Small intestine (tissue), 7 donors: ENCODE measurements at regions not wholly inside any gene's neighbourhood (a gene's known extent, or its start where the extent isn't known, plus 50 kb on each side); places are given as distances from the start of the nearest gene placed in this dataset.
"Not testable (repeated sequence)": the region's sequence is repeated elsewhere in the genome, so short reads cannot be mapped to it uniquely, and the experiment has no call there.

ENCODE experiments used
- DNase-seq, 2 donors: peaks; one replicate each; pipeline versions ENCODE4 v3.0.0 to v3.0.0-alpha.2; 2013
- FAIRE-seq: peaks from 2 replicates; lab custom pipeline; 2012; peaks lifted over from hg19 to GRCh38; lab: Jason Lieb, UNC
- H3K27ac ChIP-seq, 3 donors: one replicate each; pipeline ENCODE4 v1.5.1; 2013; ENCODE audit warnings: low read length in 2 of 3, mild to moderate bottlenecking in 2 of 3, control low read depth in 1 of 3, inconsistent platforms in 1 of 3, low read depth in 1 of 3, moderate library complexity in 1 of 3
- H3K27me3 ChIP-seq, 3 donors: one replicate each; pipeline ENCODE4 v1.6.1; 2013; ENCODE audit warnings: low read length in 3 of 3, inconsistent platforms in 1 of 3; ENCODE audit not compliant: control insufficient read depth in 3 of 3, insufficient read depth in 3 of 3
- H3K36me3 ChIP-seq, 3 donors: one replicate each; pipeline ENCODE4 v1.6.1; 2013; ENCODE audit warnings: low read length in 3 of 3, inconsistent platforms in 1 of 3, low read depth in 1 of 3, mild to moderate bottlenecking in 1 of 3, moderate library complexity in 1 of 3; ENCODE audit not compliant: control insufficient read depth in 3 of 3, insufficient read depth in 2 of 3
- H3K4me1 ChIP-seq, 3 donors: one replicate each; pipeline ENCODE4 v1.6.1; 2013; ENCODE audit warnings: low read length in 2 of 3, inconsistent platforms in 1 of 3, low read depth in 1 of 3, mild to moderate bottlenecking in 1 of 3, moderate library complexity in 1 of 3; ENCODE audit not compliant: control insufficient read depth in 3 of 3, insufficient read depth in 2 of 3
- H3K4me3 ChIP-seq, 3 donors: one replicate each; pipeline ENCODE4 v1.5.1; 2013; ENCODE audit warnings: low read length in 3 of 3, control low read depth in 1 of 3, inconsistent platforms in 1 of 3, low read depth in 1 of 3, mild to moderate bottlenecking in 1 of 3, moderate library complexity in 1 of 3
- H3K9me3 ChIP-seq, 2 donors: one replicate each; pipeline ENCODE4 v1.6.1; 2013; ENCODE audit warnings: low read depth in 1 of 2, low read length in 1 of 2; ENCODE audit not compliant: control insufficient read depth in 2 of 2, insufficient read depth in 1 of 2
- WGBS, 3 donors: extraction: QIAGEN DNeasy Blood & Tissue Kit; methylation state at CpG; one replicate each; pipeline ENCODE4 v1.1.7; 2013; 5-methylcytosine and 5-hydroxymethylcytosine counted together
- donor health status: healthy with polysubstance abuse.
- donor health status: control.
- donor health status: control.
- donor health status: Bipolar disorder and iron deficiency.
- donor health status: healthy.

GRCh38 chr6:153984811-153985210, 54.2 kb upstream of the OPRM1 start:
- Histone ChIP-seq H3K4me1 (no peaks in the 10 kb centered on the region), H3K27me3 (no peaks in the 10 kb centered on the region), H3K27ac (no peak overlapping the region), H3K4me3 (no peak overlapping the region), H3K9me3 (no peaks in the 10 kb centered on the region), H3K36me3 (no peaks in the 10 kb centered on the region)
- 64 to 83% (median 67%) methylated on average over 1 of the region's 1 CpG for WGBS, 3 donors
- DNase-seq (no peak), FAIRE-seq (no peak)

GRCh38 chr6:153980171-153980570, 58.9 kb upstream of the OPRM1 start:
- WGBS, 3 donors = 84 to 89% (median 87%) methylated on average over 2 of the region's 2 CpGs
- no peak overlapping the region for H3K4me3 ChIP-seq
- DNase-seq = no peak
- H3K27ac ChIP-seq = no peak overlapping the region
- no peak for FAIRE-seq
- H3K9me3 ChIP-seq = peaks cover 0 to 2% of the 10 kb centered on the region in 2 donors
- H3K27me3 ChIP-seq = no peaks in the 10 kb centered on the region
- H3K4me1 ChIP-seq = no peaks in the 10 kb centered on the region
- no peaks in the 10 kb centered on the region for H3K36me3 ChIP-seq

- WGBS, 3 donors = 89 to 92% (median 90%) methylated on average over 22 to 26 of the region's 26 CpGs
- not testable (repeated sequence) for FAIRE-seq, H3K27ac ChIP-seq, DNase-seq, H3K27me3 ChIP-seq, H3K36me3 ChIP-seq, H3K9me3 ChIP-seq, H3K4me1 ChIP-seq, H3K4me3 ChIP-seq
These were observed 60.0 kb upstream of the OPRM1 start for GRCh38 chr6:153978911-153979548.

- no peak for FAIRE-seq
- Histone ChIP-seq H3K4me3 (no peak overlapping the region), H3K27me3 (no peaks in the 10 kb centered on the region), H3K27ac (no peak overlapping the region), H3K4me1 (no peaks in the 10 kb centered on the region), H3K36me3 (no peaks in the 10 kb centered on the region), H3K9me3 (peaks cover 0 to 2% of the 10 kb centered on the region in 2 donors)
- WGBS, 3 donors = 35 to 60% (median 38%) methylated on average over 7 of the region's 7 CpGs
- no peak for DNase-seq
These were observed 61.9 kb upstream of the OPRM1 start for GRCh38 chr6:153976921-153977693.

- H3K4me3 ChIP-seq = no peak overlapping the region
- no peaks in the 10 kb centered on the region for H3K27me3 ChIP-seq
- H3K27ac ChIP-seq = no peak overlapping the region
- H3K36me3 ChIP-seq = no peaks in the 10 kb centered on the region
- DNase-seq (no peak), FAIRE-seq (no peak)
- H3K4me1 ChIP-seq = no peaks in the 10 kb centered on the region
- H3K9me3 ChIP-seq = no peaks in the 10 kb centered on the region
- WGBS, 3 donors = 49 to 63% (median 52%) methylated on average over 4 of the region's 4 CpGs
These were observed 73.0 kb upstream of the OPRM1 start for GRCh38 chr6:153966001-153966400.

- 20 to 62% (median 42%) methylated on average over 3 of the region's 3 CpGs for WGBS, 3 donors
- Histone ChIP-seq H3K27me3 (no peaks in the 10 kb centered on the region), H3K27ac (no peak overlapping the region), H3K4me3 (no peak overlapping the region), H3K9me3 (no peaks in the 10 kb centered on the region), H3K36me3 (no peaks in the 10 kb centered on the region), H3K4me1 (no peaks in the 10 kb centered on the region)
- DNase-seq (no peak), FAIRE-seq (no peak)
These were observed 75.7 kb upstream of the OPRM1 start for GRCh38 chr6:153963352-153963751.

GRCh38 chr6:153962555-153962954, 76.5 kb upstream of the OPRM1 start:
- Histone ChIP-seq H3K9me3 (no peaks in the 10 kb centered on the region), H3K27ac (no peak overlapping the region), H3K36me3 (no peaks in the 10 kb centered on the region), H3K4me3 (no peak overlapping the region), H3K4me1 (no peaks in the 10 kb centered on the region), H3K27me3 (no peaks in the 10 kb centered on the region)
- FAIRE-seq = no peak
- DNase-seq = no peak
- WGBS, 3 donors = 54 to 66% (median 55%) methylated on average over 2 of the region's 2 CpGs

- no peak for DNase-seq
- H3K4me3 ChIP-seq = no peak overlapping the region
- H3K27me3 ChIP-seq = no peaks in the 10 kb centered on the region
- H3K27ac ChIP-seq = no peak overlapping the region
- no peaks in the 10 kb centered on the region for H3K36me3 ChIP-seq
- 47 to 74% (median 61%) methylated on average over 1 of the region's 1 CpG for WGBS, 3 donors
- no peaks in the 10 kb centered on the region for H3K4me1 ChIP-seq
- no peak for FAIRE-seq
- no peaks in the 10 kb centered on the region for H3K9me3 ChIP-seq
These were observed 78.3 kb upstream of the OPRM1 start for GRCh38 chr6:153960741-153961140.
